OCI-LY7 (cell line): ENCODE measurements at regions not wholly inside any gene's neighbourhood (a gene's known extent, or its start where the extent isn't known, plus 50 kb on each side); places are given as distances from the start of the nearest gene placed in this dataset.

Source experiments
- CTCF ChIP-seq: fragments of 200-600 bp; sonication (generic); conservative IDR thresholded peaks from 2 replicates; pipeline ENCODE4 v1.5.1; 2014; ENCODE audit warnings: mild to moderate bottlenecking, antibody characterized with exemption, low read length, moderate library complexity, mixed read lengths
- EZH2phosphoT487 ChIP-seq: fragments of 200-600 bp; sonication (generic); IDR thresholded peaks from 2 replicates; pipeline ENCODE4 v1.6.1; 2018; ENCODE audit warnings: low read depth, borderline replicate concordance, mild to moderate bottlenecking, mixed run types, antibody characterized with exemption, low read length, moderate library complexity, mixed read lengths

GRCh38 chr2:173648816-173649215 lies 294.1 kb downstream of the CDCA7 start:
- TF ChIP-seq CTCF = no peak
- no peak for TF ChIP-seq EZH2phosphoT487
